ENCODE measurements at regions not wholly inside any gene's neighbourhood (a gene's known extent, or its start where the extent isn't known, plus 50 kb on each side); places are given as distances from the start of the nearest gene placed in this dataset.

DNA sequence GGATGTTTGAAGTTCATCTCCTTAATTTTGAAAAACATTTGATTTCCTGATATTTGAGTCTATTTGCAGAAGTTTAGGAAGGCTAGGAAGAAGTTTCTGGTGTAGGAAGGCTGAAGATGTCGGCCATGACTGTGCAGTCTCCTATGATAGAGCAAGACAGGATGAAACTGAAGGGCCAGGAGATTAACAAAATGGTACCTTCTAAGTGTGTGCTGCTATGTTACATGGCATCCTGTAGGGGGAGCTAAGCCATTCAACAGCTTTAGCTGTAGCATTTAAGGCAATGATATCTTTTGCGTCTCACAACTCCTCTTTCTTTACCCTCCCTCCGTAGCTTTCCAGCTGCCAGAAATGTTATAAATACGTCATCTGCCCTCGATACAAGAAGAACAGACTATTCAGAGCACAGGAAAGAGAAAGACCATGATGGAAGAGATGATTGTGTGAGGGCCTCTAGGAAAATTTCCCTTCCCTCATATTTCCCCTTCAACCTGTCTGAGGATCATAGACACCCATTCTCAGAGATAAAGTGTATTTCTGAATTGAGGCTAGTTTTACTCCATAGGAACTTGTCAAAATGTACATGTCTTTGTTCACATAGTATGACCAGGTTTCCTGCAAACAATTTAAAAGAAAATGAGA is 61.1 kb downstream of the XCL1 start:
- intact Hi-C loops (cut with DNase I): loop anchor here in 4 of 10 donors (5.0 to 10.0 kb wide), 5 partner anchors 80 to 497 kb away; partner anchors contain the start of gene ATP1B1 (in 3 of the 4)
- no peak for DNase-seq
- no peaks in the 10 kb centered on the region for H3K9me3 ChIP-seq
- H3K36me3 ChIP-seq: no peaks in the 10 kb centered on the region
- no peaks in the 10 kb centered on the region for H3K27me3 ChIP-seq
- ATAC-seq: peak in 7 of 8 donors; percentile 29 to 65 (median 47)
- TF ChIP-seq, protein P1, sequence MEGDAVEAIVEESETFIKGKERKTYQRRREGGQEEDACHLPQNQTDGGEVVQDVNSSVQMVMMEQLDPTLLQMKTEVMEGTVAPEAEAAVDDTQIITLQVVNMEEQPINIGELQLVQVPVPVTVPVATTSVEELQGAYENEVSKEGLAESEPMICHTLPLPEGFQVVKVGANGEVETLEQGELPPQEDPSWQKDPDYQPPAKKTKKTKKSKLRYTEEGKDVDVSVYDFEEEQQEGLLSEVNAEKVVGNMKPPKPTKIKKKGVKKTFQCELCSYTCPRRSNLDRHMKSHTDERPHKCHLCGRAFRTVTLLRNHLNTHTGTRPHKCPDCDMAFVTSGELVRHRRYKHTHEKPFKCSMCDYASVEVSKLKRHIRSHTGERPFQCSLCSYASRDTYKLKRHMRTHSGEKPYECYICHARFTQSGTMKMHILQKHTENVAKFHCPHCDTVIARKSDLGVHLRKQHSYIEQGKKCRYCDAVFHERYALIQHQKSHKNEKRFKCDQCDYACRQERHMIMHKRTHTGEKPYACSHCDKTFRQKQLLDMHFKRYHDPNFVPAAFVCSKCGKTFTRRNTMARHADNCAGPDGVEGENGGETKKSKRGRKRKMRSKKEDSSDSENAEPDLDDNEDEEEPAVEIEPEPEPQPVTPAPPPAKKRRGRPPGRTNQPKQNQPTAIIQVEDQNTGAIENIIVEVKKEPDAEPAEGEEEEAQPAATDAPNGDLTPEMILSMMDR (IDR thresholded peaks at IDR 0.05): peak; percentile 36 to 69 (median 58)
- H3K27ac ChIP-seq: peak overlapping the region in 8 of 10 donors; percentile 36 to 66 (median 48)
- H3K4me3 ChIP-seq: no peak overlapping the region
- 77 to 80% methylated on average over 5 of the region's 5 CpGs for WGBS, 2 donors
- peaks cover 0 to 14% (median 0%) of the 10 kb centered on the region in 9 donors for H3K4me1 ChIP-seq

DNA sequence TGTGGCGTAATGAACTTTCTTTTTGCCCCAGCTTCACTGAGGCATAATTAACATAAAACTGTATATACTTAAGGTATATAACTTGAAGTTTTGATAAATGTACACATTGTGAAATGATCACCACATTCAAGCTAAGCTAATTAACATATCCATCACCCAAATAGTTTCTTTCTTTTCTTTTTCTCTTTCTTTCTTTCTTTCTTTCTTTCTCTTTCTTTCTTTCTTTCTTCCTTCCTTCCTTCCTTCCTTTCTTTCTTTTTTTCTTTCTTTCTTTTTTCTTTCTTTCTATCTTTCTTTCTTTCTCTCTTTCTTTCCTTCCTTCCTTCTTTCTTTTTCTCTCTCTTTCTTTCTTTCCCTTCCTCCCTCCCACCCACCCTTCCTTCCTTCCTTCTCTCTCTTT is 62.5 kb downstream of the XCL1 start:
- no peak overlapping the region for H3K4me3 ChIP-seq
- no peaks in the 10 kb centered on the region for H3K9me3 ChIP-seq
- intact Hi-C loops (cut with DNase I): loop anchor here in 4 of 10 donors (5.0 to 10.0 kb wide), 5 partner anchors 78 to 496 kb away; partner anchors contain the start of gene ATP1B1 (in 3 of the 4)
- no peaks in the 10 kb centered on the region for H3K27me3 ChIP-seq
- TF ChIP-seq, protein P1 (IDR thresholded peaks at IDR 0.05): no peak
- no peak overlapping the region for H3K27ac ChIP-seq
- no peaks in the 10 kb centered on the region for H3K36me3 ChIP-seq
- H3K4me1 ChIP-seq: peaks cover 0 to 14% (median 0%) of the 10 kb centered on the region in 9 donors
- no peak for ATAC-seq
- WGBS, 2 donors: 94 to 96% methylated on average over 1 of the region's 1 CpG
- no peak for DNase-seq

DNA sequence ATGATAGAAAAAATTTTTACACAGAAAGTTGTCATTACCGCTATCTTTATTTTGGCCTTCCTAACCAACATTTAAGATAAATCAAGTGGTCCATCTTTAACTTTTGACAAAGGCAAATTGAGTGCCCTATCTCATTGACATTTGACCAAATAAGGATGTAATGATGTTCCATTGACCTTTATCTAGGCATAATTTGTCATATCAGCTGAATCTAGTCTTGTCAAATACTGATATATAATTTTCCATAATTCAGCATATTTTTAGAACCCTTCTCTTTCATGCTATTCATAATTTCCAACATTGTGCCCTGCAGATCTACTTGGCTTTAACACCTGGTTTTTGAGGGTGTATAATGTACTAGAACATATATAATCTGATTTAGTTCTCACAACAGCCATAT is 63.8 kb downstream of the XCL1 start:
- TF ChIP-seq, protein P1 (IDR thresholded peaks at IDR 0.05): no peak
- H3K9me3 ChIP-seq: no peaks in the 10 kb centered on the region
- 95 to 98% methylated on average over 1 of the region's 1 CpG for WGBS, 2 donors
- H3K4me3 ChIP-seq: no peak overlapping the region
- ATAC-seq (no peak), DNase-seq (no peak)
- peaks cover 0 to 14% (median 0%) of the 10 kb centered on the region in 9 donors for H3K4me1 ChIP-seq
- intact Hi-C loops (cut with DNase I): no loop called here
- no peaks in the 10 kb centered on the region for H3K27me3 ChIP-seq
- no peaks in the 10 kb centered on the region for H3K36me3 ChIP-seq
- no peak overlapping the region for H3K27ac ChIP-seq

DNA sequence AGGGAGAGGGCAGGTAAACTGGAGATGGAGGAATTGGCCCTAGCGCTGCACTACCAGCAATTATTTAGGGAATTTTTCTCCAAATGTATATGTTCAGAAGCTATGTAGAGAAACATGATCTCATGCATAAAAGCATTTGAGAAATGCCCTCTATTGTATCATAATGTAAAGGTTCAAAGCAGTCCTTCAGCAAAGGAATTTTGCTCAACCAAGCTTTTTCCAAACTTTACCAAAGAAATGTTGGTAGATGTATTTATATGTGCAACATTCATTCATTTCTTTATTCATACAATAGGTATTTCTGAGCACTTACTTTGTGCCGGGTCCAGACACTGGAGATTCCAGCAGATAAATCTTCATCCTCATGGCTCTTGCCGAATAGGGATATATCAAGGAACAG is 64.4 kb downstream of the XCL1 start:
- intact Hi-C loops (cut with DNase I): no loop called here
- 94% methylated on average over 3 of the region's 3 CpGs for WGBS, 2 donors

More for the DNA sequence above, 64.4 kb downstream of the XCL1 start:
- peaks cover 0 to 14% (median 0%) of the 10 kb centered on the region in 9 donors for H3K4me1 ChIP-seq
- H3K27me3 ChIP-seq: no peaks in the 10 kb centered on the region
- no peak for ATAC-seq
- no peaks in the 10 kb centered on the region for H3K36me3 ChIP-seq
- H3K27ac ChIP-seq: no peak overlapping the region
- H3K9me3 ChIP-seq: no peaks in the 10 kb centered on the region
- TF ChIP-seq, protein P1 (IDR thresholded peaks at IDR 0.05): no peak
- no peak for DNase-seq
- H3K4me3 ChIP-seq: no peak overlapping the region
